ENCODE measurements at regions not wholly inside any gene's neighbourhood (a gene's known extent, or its start where the extent isn't known, plus 50 kb on each side); places are given as distances from the start of the nearest gene placed in this dataset.
"Not testable (repeated sequence)": the region's sequence is repeated elsewhere in the genome, so short reads cannot be mapped to it uniquely, and the experiment has no call there.

DNA sequence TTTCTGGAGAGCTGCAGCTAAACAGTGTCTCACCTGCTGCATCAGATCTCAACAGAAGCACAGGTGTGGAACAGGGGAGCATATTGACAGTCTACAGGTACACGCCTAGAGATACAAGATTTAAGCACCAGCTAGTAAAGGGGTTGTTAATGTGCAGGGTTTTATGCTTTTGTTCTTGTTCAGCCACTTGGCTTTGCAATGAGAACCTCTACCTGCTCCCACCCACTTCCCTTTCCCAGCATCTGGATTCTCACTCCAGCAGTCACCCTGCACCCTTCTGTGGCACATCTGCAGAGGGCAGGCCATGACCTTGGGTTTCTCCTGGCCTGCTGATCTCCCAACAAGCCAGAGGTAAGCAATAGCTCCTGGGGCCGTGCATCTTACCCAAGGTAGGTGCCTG, 446.6 kb downstream of the BUD13 start:
- TF ChIP-seq ZFX (IDR thresholded peaks at IDR 0.05; ENCODE audit: borderline replicate concordance): no peak
- no peak for TF ChIP-seq CTCF (IDR thresholded peaks at IDR 0.05)
- no peak overlapping the region for H3K27ac ChIP-seq

GRCh38 chr11:116325247-116325646, 447.5 kb downstream of the BUD13 start:
- no peak for TF ChIP-seq CTCF (IDR thresholded peaks at IDR 0.05)
- no peak for TF ChIP-seq ZFX (IDR thresholded peaks at IDR 0.05; ENCODE audit: borderline replicate concordance)
- no peak overlapping the region for H3K27ac ChIP-seq

DNA sequence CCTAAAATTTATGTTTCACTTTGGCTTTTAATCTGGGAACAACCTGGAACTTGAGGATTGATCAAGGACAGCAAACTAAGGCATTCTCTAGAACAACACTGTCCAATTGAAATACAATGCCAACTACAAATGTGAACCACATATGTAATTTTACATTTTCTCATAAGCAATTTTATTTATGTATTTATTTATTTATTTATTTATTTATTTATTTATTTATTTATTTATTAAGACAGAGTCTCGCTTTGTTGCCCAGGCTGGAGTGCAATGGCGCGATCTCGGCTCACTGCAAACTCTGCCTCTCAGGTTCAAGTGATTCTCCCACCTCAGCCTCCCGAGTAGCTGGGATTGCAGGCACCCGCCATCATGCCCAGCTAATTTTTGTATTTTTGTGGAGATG, 448.7 kb downstream of the BUD13 start:
- not testable (repeated sequence) for H3K27ac ChIP-seq

DNA sequence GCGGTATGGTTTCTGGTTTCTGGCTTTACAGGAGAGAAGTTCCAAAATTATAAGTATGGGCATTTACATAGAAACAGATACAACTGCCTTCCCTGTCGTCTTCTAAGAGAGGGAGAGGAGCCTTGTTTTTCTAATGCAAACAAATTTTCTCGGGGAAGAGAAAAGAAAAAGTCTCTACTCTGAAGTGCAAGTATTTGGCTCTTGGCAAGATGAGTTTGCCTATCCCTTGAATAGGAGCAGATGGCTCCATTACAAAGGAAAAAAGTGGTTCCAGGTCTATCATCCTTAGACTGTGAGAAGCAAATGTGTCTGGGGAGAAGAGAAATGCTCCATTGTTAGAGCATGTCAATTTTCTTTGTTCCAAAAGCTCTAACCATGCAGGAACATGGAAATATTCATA, 455.6 kb downstream of the BUD13 start:
- no peak overlapping the region for H3K27ac ChIP-seq
- TF ChIP-seq ZFX (IDR thresholded peaks at IDR 0.05; ENCODE audit: borderline replicate concordance): no peak
- no peak for TF ChIP-seq CTCF (IDR thresholded peaks at IDR 0.05)

- TF ChIP-seq ZFX (IDR thresholded peaks at IDR 0.05; ENCODE audit: borderline replicate concordance) (no peak), CTCF (IDR thresholded peaks at IDR 0.05) (no peak)
Measured at GRCh38 chr11:116314006-116314405, 458.8 kb downstream of the BUD13 start.

GRCh38 chr11:116312570-116313391, 460.0 kb downstream of the BUD13 start:
- no peak for TF ChIP-seq ZFX (IDR thresholded peaks at IDR 0.05; ENCODE audit: borderline replicate concordance)
- TF ChIP-seq CTCF (IDR thresholded peaks at IDR 0.05): no peak

More at GRCh38 chr11:116314006-116314405, 458.8 kb downstream of the BUD13 start:
- H3K27ac ChIP-seq: no peak overlapping the region

DNA sequence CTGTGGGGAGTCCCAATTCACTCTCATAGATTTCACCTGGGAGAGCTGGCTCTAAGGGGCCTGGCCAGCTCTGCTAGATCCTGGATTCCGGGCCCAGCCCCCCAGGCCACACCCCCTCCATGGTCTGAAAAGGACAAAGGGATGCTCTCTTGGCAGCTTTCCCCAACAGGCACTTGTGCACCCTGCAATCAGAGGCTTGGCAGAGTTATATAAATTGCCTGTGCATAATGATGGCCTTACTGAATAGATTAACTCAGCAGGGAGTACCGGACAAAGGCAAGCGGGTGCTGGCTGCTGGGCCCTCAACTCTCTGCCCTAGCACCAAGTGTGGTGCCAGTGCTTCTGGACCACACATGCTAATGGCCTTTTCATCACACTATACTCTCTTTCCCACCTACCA, 461.6 kb downstream of the BUD13 start:
- no peak for TF ChIP-seq ZFX (IDR thresholded peaks at IDR 0.05; ENCODE audit: borderline replicate concordance)
- no peak for TF ChIP-seq CTCF (IDR thresholded peaks at IDR 0.05)
- no peak overlapping the region for H3K27ac ChIP-seq

More at GRCh38 chr11:116312570-116313391, 460.0 kb downstream of the BUD13 start:
- no peak overlapping the region for H3K27ac ChIP-seq

Measured in 22Rv1 (cell line).